ENCODE measurements at regions not wholly inside any gene's neighbourhood (a gene's known extent, or its start where the extent isn't known, plus 50 kb on each side); places are given as distances from the start of the nearest gene placed in this dataset.

DNA sequence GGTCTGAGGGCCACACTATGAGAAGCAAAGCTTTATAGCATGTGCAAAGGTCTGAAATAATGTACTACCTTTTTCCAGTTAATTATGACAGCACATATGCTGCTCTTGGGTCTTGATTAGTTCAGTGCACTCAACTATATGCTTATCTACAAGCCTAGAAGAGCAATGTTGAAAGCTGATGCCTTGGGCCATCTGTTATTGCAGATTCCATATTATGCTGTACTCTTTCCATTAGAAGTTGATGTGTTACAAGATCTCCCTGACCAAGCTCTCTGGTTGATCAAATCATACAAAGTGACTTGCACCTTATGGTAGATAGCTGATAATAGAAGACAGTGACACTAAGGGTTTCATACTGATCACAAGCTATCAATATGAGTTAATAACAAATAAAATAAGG lies 327.3 kb downstream of the FRK start:
- ATAC-seq (ENCODE audit: insufficient number of reproducible peaks, low FRiP score, low read depth) = no peak
- no peaks in the 10 kb centered on the region for H3K9me3 ChIP-seq
- no peak overlapping the region for H3K4me3 ChIP-seq
- H3K4me1 ChIP-seq (ENCODE audit: control insufficient read depth in 1 of 2, low read depth in 2 of 2) = no peaks in the 10 kb centered on the region
- no peak for DNase-seq (ENCODE audit: low spot score)
- no peak overlapping the region for H3K27ac ChIP-seq
- no peak for TF ChIP-seq CTCF (IDR thresholded peaks at IDR 0.05)
- no peaks in the 10 kb centered on the region for H3K36me3 ChIP-seq
- no peaks in the 10 kb centered on the region for H3K27me3 ChIP-seq (replicated peaks; ENCODE audit: insufficient read depth)

- DNase-seq (ENCODE audit: low spot score) = no peak
- ATAC-seq (ENCODE audit: insufficient number of reproducible peaks, low FRiP score, low read depth) = no peak
Measured at GRCh38 chr6:115729036-115729435, 331.7 kb downstream of the FRK start.

DNA sequence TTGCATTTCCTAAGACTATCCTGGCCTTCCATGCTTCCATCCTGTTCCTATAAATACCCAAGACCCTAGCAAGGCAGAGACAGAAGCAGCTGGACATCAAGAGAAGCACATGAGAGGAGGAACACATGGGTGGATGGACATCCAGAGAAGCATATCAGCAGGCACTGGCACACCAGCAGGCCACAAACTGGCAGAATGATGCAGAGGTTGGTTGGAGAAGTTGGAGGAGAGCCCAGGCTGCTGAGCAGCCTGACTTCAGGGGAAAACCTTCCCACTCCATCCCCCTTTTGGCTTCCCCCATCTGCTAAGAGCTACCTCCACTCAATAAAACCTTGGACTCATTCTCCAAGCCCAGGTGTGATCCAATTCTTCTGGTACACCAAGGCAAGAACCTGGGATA lies 332.5 kb downstream of the FRK start:
- TF ChIP-seq CTCF (IDR thresholded peaks at IDR 0.05) = no peak
- ATAC-seq (ENCODE audit: insufficient number of reproducible peaks, low FRiP score, low read depth) (no peak), DNase-seq (ENCODE audit: low spot score) (no peak)
- Histone ChIP-seq H3K4me1 (ENCODE audit: control insufficient read depth in 1 of 2, low read depth in 2 of 2) (no peaks in the 10 kb centered on the region), H3K9me3 (no peaks in the 10 kb centered on the region), H3K27me3 (replicated peaks; ENCODE audit: insufficient read depth) (no peaks in the 10 kb centered on the region), H3K36me3 (no peaks in the 10 kb centered on the region), H3K4me3 (no peak overlapping the region), H3K27ac (no peak overlapping the region)

More at GRCh38 chr6:115729036-115729435, 331.7 kb downstream of the FRK start:
- H3K9me3 ChIP-seq = no peaks in the 10 kb centered on the region
- TF ChIP-seq CTCF (IDR thresholded peaks at IDR 0.05) = no peak
- H3K27ac ChIP-seq = no peak overlapping the region
- no peak overlapping the region for H3K4me3 ChIP-seq
- H3K36me3 ChIP-seq = no peaks in the 10 kb centered on the region
- no peaks in the 10 kb centered on the region for H3K27me3 ChIP-seq (replicated peaks; ENCODE audit: insufficient read depth)
- no peaks in the 10 kb centered on the region for H3K4me1 ChIP-seq (ENCODE audit: control insufficient read depth in 1 of 2, low read depth in 2 of 2)

- TF ChIP-seq CTCF (IDR thresholded peaks at IDR 0.05) = no peak
- no peak overlapping the region for H3K4me3 ChIP-seq
- H3K27ac ChIP-seq = no peak overlapping the region
- no peak for DNase-seq (ENCODE audit: low spot score)
- no peaks in the 10 kb centered on the region for H3K4me1 ChIP-seq (ENCODE audit: control insufficient read depth in 1 of 2, low read depth in 2 of 2)
- H3K9me3 ChIP-seq = no peaks in the 10 kb centered on the region
- H3K36me3 ChIP-seq = no peaks in the 10 kb centered on the region
- no peaks in the 10 kb centered on the region for H3K27me3 ChIP-seq (replicated peaks; ENCODE audit: insufficient read depth)
- no peak for ATAC-seq (ENCODE audit: insufficient number of reproducible peaks, low FRiP score, low read depth)
Measured at GRCh38 chr6:115721564-115721963, 339.1 kb downstream of the FRK start.

- no peak overlapping the region for H3K27ac ChIP-seq
- TF ChIP-seq CTCF (IDR thresholded peaks at IDR 0.05) = no peak
- no peak for DNase-seq (ENCODE audit: low spot score)
- ATAC-seq (ENCODE audit: insufficient number of reproducible peaks, low FRiP score, low read depth) = no peak
- no peaks in the 10 kb centered on the region for H3K36me3 ChIP-seq
- H3K4me3 ChIP-seq = no peak overlapping the region
- H3K9me3 ChIP-seq = no peaks in the 10 kb centered on the region
- no peaks in the 10 kb centered on the region for H3K4me1 ChIP-seq (ENCODE audit: control insufficient read depth in 1 of 2, low read depth in 2 of 2)
- H3K27me3 ChIP-seq (replicated peaks; ENCODE audit: insufficient read depth) = no peaks in the 10 kb centered on the region
Measured at GRCh38 chr6:115720900-115721299, 339.8 kb downstream of the FRK start.

Data from thoracic aorta (tissue), 2 donors.